SKM-1 treated with dmso at 0.1 percent for 144 hours (cell line): ENCODE measurements at regions not wholly inside any gene's neighbourhood (a gene's known extent, or its start where the extent isn't known, plus 50 kb on each side); places are given as distances from the start of the nearest gene placed in this dataset.
"Not testable (repeated sequence)": the region's sequence is repeated elsewhere in the genome, so short reads cannot be mapped to it uniquely, and the experiment has no call there.

Source experiments
- DNase-seq: peaks from one replicate; lab custom pipeline; 2025; ENCODE audit not compliant: unreplicated experiment; lab: John Stamatoyannopoulos, UW

DNA sequence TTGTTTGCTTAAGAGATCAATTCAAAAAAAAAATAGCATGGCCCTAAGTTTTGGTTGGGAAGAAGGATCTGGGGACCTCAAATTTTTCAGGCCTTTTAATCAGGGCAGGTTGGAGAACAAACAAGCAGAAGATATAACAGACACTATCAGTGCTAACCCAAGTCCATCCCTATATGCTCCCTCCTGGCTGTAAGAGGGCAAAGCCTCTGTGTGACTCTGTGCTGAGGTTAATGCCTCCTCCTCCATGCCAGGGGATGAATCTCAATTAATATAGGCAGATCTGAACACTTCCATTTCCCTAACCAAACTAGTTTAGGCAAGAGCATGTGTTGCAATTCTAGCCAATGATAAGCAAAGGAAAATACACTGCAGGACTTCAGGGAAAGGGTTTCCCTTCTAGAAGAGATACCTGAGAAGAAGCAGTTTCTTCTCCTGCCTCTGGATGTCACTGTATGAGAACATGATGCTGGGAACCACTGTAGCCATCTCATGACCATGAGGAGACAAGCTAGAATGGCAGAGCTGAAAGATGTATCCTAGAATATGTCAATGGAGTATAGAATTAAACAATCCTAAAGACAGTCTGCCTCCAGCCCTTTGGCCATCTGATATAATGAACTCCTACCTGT is 76.0 kb downstream of the CHD9NB start:
- DNase-seq: peak; percentile 26

DNA sequence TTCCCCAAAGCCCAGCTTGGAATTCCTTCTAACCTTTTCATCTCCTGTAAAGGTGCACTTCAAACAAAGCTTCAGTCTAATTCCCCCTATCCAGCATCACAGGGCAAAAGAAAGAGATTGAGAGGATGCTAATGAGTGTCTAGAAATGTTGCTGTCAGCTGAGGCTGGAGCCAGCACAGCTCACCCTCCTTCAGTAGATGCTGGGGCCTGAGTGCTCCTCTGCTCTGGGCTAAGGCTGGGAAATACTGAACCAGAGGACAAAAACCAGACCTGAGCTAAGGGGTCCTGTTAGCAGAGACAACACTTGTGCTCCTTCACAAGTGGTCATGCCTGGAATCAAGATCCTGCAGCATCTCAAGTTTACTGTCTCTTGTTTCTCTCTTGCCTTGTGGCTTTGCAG is 85.0 kb downstream of the CHD9NB start:
- no peak for DNase-seq

DNA sequence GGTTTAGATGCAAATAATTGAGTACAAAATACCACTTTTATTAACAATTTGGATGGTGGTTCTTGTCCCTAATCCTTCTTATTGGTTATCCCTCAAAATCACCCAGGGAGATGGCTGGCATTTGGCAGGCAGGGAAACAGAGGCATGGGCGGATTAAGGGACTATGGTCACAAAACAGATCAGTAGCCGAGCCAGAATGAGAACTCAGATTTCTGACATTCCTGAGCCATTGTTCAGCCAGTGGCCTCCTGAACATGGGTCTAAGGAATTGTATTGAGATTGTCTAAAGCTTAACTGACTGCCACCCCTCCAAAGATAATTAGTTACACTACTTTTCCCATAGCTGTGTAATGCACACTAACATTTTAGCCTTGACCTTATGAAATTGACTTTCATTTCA is 88.4 kb downstream of the CHD9NB start:
- no peak for DNase-seq

DNA sequence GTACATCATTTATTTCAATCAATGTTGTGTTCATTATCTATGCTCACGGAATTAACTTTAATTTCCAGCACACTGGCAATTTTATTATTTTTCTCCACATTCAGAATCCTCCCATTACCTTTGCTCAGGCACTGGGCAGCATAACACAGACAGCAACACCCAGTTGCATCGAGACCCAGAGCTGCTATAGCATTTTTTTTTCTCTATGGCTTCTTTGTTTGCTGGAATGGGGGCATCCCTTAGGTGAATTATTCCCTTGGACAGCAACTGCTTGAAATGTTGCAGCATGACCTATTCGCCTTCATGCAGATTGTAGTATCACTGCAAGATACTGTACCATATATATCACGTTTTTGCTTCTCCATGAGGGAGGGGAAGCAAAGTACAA is 88.8 kb downstream of the CHD9NB start:
- DNase-seq: no peak

DNA sequence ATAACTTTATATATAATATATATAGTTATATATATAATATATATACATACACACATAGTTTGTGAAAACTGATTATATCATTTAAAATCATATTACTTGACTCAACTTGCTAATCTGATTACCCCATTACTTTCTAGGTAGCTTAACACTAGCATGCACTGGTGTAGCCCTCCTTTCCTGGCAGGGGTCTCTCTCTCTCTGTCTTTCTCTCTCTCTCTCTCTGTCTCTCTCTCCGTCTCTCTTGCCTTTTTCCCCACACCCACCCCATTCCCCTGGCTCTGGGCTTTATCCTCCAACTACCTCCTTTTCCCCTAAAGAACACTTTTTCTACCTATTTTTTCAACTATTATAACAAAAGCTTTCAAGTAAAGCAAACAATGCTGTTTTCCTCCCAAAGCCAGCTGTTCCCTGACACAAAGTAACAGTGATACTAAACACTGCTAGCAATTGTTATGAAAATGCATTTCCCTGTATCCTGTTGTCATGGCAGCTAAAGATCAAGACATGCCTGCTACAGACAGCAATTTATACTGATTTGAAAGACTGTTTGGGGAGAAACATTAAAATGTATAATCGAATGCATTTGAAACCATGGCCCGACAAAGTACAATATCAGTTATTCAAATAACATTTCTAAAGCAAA is 89.4 kb downstream of the CHD9NB start:
- no peak for DNase-seq

DNA sequence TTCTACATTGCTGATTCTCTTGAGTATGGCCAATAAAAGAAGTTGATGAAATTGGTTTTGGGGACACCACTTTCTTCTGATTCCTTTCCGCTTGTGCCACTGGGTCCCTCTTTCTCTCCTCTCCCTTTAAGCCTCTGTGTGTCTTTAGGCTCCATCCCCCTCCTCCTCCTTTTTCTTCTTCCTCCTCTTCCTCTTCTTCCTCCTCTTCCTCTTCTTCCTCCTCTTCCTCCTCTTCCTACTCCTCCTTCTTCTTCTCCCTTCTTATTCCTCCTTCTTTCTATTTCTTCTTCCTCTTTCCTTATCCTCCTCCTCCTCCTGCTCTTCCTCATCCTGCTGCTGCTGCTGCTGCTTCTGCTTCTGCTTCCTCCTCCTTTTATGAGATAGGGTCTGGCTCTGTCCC is 93.7 kb downstream of the CHD9NB start:
- DNase-seq: no peak

DNA sequence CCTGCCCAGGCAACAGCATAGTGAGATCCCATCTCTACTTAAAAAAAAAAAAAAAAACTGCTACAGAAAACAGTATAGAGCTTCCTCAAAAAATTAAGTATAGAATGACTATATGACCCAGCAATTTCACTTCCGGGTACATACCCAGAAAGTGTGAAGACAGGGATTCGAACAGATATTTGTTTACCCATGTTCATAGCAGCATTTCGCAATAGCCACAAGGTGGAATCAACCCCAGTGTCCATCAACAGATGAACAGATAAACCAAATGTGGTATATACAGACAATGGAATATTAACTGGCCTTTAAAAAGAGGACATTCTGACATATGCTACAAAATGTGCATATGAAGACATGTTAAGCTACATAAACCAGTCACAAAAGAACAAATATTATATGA is 95.5 kb downstream of the CHD9NB start:
- no peak for DNase-seq

DNA sequence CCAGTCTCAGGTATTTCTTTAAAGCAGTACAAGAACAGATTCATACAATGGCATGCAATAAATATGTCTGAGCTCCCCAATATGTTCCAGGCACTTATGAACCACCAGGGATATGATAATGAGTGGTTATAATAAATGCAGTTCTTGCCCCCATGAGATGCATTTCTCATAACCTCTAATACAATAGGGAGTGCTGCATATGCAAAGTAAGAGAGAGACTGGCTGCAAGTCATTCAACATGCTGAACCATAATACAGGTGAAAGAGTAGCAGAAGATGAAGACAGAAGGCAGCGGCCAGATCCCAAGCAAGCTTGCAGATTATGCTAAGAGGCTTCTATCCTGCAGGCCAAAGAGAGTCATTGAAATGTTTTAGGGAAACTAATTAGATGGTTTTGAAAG is 96.7 kb downstream of the CHD9NB start:
- no peak for DNase-seq

DNA sequence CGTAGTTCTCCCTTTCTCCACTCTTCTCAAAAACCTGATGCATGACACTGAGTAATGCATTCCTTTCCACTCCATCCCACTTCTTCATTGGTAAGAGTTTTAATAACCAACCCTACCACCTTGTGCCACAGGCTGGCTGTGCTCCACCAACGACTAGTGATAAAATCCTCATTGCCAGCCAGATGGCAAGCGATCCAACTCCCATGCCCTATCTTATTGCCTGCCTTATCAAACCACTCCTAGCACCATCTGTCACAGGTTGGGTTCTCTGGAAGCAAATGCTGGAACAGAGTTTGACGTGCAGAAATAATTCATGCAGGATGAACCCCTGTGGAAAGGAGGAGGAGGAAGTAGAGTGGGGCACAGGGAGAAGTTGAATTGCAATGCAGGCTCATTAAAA is 99.5 kb downstream of the CHD9NB start:
- DNase-seq: no peak

DNA sequence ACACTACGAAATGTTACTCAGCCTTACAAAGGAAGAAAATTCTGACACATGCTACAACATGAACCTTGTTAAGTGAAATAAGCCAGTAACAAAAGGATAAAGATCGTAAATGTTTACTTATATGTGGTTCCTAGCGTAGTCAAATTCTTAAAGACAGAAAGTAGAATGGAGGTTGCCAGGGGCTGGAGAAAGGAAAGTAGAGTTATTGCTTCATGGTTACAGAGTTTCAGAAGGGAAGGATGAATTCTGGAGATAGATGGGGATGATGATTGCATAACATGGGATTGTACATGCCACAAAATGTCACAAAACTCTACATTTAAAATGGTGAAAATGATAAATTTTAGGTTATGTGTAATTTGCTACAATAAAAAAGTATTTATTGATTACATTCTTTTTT is 103.8 kb downstream of the CHD9NB start:
- DNase-seq: no peak

DNA sequence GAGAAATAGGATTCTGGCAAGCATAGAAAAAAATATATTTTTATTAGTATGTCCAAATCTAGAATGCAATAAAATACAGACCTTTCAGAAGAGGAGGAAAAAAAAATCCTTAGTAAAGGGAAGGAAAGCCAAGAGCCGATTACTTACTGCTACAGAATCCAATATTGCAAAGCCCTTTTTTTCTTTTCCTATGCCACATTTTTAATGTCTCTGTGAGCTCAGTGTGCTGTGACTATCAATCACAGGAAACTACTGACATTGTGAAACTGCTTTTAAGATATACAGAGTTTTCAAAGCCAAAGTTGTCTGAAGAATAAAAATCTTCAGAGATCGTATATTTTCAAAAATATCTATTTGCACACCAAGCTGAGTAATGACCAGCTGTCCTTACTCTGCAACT is 120.4 kb downstream of the CHD9NB start:
- no peak for DNase-seq

DNA sequence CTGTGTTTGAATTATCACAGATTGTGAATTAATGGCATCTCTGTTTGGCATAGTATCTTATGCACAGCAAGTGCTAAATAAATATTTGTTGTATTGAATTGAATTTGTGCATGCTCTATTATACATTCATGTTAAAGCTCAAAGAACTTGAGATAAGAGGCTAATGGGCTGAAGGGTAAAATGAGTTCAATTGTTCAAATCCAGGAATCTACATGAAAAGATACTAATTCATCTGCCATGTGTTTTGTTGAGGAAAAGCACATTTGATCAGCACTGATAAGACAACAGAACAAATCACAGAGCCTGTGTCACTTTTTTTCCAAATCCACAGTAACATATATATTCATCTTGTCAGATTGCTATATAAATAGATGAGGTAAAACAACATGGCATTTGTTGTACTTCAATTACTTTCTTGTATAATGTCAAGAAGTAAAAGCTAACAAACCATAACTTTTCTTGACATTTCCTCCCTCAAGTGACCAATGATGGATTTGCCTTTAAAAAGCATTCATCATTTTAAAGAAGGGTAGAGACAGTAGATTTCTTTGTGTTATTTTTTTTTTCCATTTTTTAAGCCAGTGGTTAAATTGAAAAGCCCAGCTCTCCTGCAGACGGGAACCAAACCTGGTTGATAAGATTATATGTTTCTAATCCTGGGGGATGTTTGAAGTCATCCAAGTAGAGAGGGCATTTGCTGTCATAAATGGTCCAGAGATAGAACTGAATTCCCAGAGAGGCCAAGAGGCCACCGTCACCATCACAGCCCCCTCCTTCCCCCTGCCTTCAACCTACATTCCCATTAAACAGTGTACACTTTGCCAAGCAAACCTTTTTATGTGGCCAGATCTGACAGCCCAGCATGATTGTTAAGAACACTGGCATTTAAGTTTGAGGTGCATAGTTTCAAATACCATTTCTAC is 123.0 kb downstream of the CHD9NB start:
- no peak for DNase-seq

DNA sequence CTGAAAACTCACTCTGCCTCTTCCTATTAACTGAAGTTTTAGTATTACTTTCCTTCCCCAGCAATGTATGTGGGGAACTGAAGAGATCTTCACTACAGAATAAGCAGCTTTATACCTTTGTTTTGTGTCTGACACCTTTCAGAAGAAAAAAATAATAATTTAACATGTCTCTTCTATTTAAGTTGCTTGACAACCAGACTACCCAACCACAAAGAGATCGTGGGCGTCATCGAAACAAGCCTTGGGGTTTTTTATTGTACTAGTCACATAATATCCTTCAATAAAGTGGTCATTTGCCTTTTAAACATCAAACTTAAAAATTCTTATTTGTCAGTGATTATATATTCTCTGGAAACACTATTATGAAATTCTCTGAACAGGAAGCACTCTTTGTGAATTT is 123.7 kb downstream of the CHD9NB start:
- DNase-seq: no peak

DNA sequence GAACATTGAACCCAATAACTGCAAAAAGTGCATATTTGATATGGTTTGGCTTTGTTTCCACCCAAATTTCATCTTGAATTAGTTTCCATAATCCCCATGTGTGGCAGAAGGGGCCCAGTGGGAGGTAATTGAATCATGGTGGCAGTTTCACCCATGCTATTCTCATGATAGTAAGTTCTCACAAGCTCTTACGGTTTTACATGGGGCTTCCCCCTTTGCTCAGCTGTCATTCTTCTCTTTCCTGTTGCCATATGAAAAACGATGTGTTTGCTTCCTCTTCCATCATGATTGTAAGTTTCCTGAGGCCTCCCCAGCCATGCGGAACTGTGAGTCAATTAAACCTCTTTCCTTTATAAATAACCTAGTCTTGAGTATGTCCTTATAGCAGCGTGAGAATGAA is 127.6 kb downstream of the CHD9NB start:
- no peak for DNase-seq

DNA sequence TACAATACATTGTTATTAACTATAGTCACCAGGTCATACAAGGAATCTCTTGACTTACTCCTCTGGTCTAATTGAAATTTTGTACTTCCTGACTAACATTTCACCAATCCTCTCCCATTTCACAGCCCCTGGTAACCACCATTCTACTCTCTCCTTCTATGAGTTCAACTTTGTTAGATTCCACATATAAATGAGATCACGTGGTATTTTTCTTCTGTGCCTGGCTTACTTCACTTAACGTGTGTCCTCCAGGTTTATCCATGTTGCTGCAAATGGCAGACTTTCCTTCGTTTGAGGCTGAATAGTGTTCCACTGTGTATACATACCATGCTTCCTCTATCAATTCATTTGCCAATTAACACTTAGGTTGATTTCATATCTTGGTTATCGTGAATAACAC is 128.5 kb downstream of the CHD9NB start:
- no peak for DNase-seq

DNA sequence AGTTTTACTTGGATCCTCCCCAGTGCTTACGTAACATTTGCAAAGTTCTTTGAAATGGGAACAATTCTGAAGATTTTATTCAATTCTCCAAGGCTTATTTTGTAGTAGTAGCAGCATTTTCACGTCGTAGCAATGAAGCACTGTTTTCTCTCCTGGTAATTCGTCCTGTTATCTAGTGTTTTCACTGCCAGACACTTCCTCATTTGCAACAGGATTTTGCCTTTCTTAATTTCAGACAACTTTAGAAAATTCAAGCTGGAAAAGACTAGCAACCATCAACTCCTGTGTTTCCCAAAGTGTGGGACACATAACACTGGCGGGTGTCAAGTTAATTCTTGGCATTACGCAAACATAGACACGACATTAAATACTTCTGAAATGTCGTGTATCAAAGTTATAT is 131.6 kb downstream of the CHD9NB start:
- DNase-seq: no peak

DNA sequence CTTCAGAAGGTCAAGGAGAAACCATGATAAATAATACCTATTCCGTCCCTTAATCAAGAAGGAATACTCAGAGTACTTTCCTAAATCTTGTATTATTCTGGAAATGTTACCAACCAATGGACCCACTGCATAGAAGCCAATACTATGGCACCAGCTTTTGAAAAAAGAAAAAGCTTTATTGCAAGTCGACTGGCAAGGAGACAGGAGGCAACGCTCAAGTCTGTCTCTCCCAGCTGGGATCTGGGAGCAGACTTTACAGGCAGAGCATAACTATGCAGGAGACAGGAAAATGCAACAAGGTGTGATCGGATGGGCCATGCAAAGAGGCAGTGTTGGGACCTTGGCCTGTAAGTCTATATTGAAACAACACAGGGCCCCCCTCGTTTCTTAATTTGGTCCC is 132.4 kb downstream of the CHD9NB start:
- no peak for DNase-seq

DNA sequence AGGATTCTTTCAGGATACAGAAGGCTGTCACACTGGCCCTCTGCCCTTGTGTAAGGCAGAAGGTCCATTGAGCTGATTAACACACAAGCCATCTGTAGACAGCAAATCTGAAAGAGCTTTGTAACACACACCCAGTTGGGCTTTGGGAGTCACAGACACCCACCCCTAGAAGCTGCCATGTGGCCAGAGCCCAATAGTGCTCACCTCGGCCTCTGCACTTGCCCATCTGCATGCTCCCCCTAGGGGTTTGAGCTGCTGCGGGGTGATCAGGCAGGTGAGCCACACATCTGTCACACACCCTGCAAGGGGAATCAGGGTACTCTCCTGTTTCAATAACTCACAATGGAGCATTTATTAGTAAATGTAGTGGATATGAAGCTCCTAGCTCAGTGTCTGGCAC is 138.3 kb downstream of the CHD9NB start:
- DNase-seq: no peak

DNA sequence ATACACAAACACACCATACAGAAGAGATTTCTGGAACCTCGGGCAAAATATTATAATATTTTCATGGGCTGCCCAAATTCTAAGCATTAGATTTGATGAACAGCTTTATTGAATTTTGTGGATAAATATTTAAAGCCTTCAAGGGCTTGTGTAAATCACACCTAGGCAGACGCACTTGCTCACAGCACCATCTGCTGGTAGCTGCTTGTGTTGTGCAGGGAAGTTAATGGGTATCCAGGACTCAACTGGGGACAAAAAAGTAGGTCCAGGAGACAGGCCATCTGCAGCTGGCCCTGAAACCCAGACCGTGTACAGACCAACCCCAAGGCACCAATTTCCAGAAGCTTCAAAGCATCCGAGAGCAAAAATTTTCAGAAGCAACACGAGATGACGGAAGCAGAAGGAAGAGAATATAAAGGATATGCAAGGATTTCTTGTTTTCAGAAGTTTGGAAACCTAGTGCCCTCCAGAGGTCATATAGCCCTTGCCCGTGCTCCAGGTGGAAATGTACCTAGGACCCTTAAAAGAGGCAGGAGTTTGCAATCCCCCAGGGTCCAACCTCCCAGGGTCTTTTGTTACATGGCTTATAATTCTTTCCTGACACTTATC is 140.0 kb downstream of the CHD9NB start:
- DNase-seq: peak; percentile 19

DNA sequence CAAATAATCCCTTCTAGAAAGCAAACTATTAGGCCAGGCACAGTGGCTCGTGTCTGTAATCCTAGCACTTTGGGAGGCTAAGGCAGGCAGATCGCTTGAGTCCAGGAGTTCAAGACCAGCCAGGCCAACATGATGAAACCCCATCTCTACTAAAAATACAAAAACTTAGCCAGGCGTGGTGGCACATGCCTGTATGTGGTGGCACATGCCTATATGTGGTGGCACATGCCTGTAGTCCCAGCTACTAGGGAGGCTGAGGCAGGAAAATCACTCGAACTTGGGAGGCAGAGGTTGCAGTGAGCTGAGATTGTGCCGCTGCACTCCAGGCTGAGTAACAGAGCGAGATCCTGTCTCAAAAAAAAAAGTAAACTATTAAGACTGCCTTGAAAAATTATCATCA is 144.6 kb downstream of the CHD9NB start:
- not testable (repeated sequence) for DNase-seq

DNA sequence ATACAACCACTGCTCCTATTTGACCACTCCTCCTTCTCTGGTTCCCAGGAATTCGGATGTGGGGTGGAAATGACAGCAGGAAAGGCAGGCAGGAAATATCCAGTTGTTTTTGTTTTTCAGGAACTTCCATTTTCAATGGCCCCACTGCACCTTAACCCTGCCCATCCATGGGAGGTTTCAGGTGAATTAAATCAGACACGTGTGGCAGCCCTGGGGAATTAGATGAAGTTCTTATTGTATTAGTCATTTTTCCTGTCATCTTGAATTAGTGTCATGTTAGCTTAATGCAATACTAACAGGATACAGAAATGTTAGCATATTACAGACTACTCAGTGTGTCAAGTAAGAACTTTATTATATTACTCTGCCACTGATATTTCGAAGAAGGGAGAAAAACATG is 146.4 kb downstream of the CHD9NB start:
- no peak for DNase-seq
